ENCODE measurements at regions not wholly inside any gene's neighbourhood (a gene's known extent, or its start where the extent isn't known, plus 50 kb on each side); places are given as distances from the start of the nearest gene placed in this dataset.

DNA sequence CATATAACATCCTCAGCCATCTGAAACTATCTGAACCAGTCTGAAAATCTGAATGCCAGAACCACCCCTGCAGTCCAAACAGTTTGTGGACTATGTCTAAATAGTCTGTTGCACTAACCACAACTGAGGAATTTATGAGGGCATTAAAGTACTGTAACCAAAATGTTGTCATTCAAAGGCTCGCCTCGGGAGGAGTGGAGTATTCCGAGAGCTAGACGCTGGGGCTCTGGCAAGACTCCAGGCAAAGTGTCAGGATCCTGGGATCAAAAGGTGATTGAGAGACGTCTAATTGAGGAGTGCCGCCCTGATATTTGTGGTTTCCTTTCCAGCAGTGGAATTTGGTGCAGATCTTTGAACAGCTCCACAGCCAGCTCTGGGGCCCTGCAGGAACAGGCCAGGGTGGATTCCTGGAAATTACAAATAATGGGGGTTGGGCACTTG lies 142.9 kb upstream of the MYOCD start:
- Histone ChIP-seq H3K36me3 (replicated peaks) (no peaks in the 10 kb centered on the region), H3K4me3 (ENCODE audit: low read depth, low read length) (no peak overlapping the region), H3K27ac (no peak overlapping the region), H3K27me3 (replicated peaks) (no peaks in the 10 kb centered on the region)
- TF ChIP-seq, protein P1, sequence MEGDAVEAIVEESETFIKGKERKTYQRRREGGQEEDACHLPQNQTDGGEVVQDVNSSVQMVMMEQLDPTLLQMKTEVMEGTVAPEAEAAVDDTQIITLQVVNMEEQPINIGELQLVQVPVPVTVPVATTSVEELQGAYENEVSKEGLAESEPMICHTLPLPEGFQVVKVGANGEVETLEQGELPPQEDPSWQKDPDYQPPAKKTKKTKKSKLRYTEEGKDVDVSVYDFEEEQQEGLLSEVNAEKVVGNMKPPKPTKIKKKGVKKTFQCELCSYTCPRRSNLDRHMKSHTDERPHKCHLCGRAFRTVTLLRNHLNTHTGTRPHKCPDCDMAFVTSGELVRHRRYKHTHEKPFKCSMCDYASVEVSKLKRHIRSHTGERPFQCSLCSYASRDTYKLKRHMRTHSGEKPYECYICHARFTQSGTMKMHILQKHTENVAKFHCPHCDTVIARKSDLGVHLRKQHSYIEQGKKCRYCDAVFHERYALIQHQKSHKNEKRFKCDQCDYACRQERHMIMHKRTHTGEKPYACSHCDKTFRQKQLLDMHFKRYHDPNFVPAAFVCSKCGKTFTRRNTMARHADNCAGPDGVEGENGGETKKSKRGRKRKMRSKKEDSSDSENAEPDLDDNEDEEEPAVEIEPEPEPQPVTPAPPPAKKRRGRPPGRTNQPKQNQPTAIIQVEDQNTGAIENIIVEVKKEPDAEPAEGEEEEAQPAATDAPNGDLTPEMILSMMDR (IDR thresholded peaks at IDR 0.05; ENCODE audit: low read depth, low read length, missing control alignments), result no peak
- DNase-seq, result peak; percentile 73
- in situ Hi-C loops (cut with HindIII; ENCODE audit: low pct_ligation_motif_present, low sequenced_read_pairs), result no loop called here

DNA sequence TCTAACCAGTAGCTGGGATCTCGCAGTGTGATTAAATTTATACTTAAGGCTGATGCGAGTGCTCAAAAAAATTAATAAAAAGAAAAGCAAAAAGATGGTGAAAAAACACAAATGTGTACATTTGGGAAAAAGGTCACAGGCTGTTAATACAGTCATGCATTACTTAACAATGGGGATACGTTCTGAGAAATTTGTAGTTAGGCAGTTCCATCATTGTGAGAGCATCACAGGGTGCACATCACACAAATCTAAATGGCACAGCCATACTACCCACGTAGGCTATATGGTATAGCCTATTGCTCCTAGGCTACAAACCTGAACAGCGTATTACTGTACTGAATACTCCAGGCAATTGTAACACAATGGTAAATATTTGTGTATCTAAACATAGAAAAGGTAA lies 142.4 kb upstream of the MYOCD start:
- Histone ChIP-seq H3K4me3 (ENCODE audit: low read depth, low read length) (no peak overlapping the region), H3K36me3 (replicated peaks) (no peaks in the 10 kb centered on the region), H3K27ac (no peak overlapping the region), H3K27me3 (replicated peaks) (no peaks in the 10 kb centered on the region)
- DNase-seq, result no peak
- in situ Hi-C loops (cut with HindIII; ENCODE audit: low pct_ligation_motif_present, low sequenced_read_pairs), result no loop called here
- TF ChIP-seq, protein P1 (IDR thresholded peaks at IDR 0.05; ENCODE audit: low read depth, low read length, missing control alignments), result no peak

DNA sequence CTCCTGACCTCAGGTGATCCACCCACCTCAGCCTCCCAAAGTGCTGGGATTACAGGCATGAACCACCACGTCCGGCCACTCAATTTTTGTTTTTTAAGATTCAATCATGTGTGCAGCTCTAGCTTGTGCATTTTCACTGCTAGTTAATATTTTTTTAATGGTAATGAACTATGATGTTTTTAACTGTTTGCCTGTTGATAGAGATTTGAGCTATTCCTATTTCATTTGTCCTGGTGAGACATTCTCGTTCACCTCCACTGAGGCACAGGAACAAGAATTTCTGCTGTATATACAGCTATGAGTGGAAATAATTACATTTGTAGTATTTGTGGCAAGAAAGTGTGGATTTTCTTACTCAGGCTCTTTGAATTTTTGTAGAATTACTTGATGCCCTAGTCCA lies 137.7 kb upstream of the MYOCD start:
- DNase-seq, result no peak

DNA sequence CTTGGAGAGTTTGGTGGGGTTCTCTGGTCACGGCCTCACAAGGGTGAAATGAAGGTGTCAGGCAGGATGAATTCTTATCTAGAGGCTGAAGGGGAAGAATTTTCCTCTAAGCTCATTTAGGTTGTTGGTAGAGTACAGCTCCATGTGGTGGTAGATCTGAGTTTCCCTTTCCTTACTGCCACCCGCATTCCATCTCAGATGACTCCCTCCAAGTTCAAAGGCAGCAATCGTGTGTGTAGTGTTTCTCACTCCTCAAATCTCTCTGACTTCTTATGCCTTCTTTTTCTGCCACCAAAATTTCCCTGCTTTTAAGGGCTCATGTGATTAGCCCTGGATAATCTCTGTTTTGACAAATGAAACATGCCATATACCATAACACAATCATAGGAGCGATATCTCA lies 135.5 kb upstream of the MYOCD start:
- Histone ChIP-seq H3K4me3 (ENCODE audit: low read depth, low read length) (no peak overlapping the region), H3K27me3 (replicated peaks) (no peaks in the 10 kb centered on the region), H3K36me3 (replicated peaks) (no peaks in the 10 kb centered on the region), H3K27ac (no peak overlapping the region)
- in situ Hi-C loops (cut with HindIII; ENCODE audit: low pct_ligation_motif_present, low sequenced_read_pairs), result no loop called here
- TF ChIP-seq, protein P1 (IDR thresholded peaks at IDR 0.05; ENCODE audit: low read depth, low read length, missing control alignments), result no peak
- DNase-seq, result no peak

More for the DNA sequence above, 137.7 kb upstream of the MYOCD start:
- H3K27ac ChIP-seq, result no peak overlapping the region
- in situ Hi-C loops (cut with HindIII; ENCODE audit: low pct_ligation_motif_present, low sequenced_read_pairs), result no loop called here
- TF ChIP-seq, protein P1 (IDR thresholded peaks at IDR 0.05; ENCODE audit: low read depth, low read length, missing control alignments), result no peak
- H3K36me3 ChIP-seq (replicated peaks), result no peaks in the 10 kb centered on the region
- no peak overlapping the region for H3K4me3 ChIP-seq (ENCODE audit: low read depth, low read length)
- H3K27me3 ChIP-seq (replicated peaks), result no peaks in the 10 kb centered on the region

DNA sequence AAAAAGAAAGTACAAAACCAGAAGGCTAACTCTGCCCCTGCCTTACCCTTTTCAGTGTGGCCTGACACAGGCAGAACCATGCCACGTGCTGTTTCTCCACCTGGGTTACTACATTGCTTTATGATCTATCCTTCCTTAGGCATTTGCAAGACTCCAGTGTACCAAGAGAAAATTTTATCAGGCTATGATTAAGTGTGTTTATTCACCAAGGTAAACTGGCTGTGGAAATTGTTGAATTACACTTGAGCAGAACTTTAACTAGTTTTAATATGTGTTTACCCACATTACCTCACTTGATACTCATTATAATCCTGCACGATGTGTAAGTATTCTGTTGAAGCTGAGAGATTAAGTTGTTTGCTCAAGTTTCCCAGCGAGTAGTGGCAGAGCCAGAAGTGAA lies 129.7 kb upstream of the MYOCD start:
- no peak for DNase-seq
- Histone ChIP-seq H3K36me3 (replicated peaks) (no peaks in the 10 kb centered on the region), H3K4me3 (ENCODE audit: low read depth, low read length) (no peak overlapping the region), H3K27ac (no peak overlapping the region), H3K27me3 (replicated peaks) (no peaks in the 10 kb centered on the region)
- in situ Hi-C loops (cut with HindIII; ENCODE audit: low pct_ligation_motif_present, low sequenced_read_pairs), result no loop called here
- TF ChIP-seq, protein P1 (IDR thresholded peaks at IDR 0.05; ENCODE audit: low read depth, low read length, missing control alignments), result no peak

DNA sequence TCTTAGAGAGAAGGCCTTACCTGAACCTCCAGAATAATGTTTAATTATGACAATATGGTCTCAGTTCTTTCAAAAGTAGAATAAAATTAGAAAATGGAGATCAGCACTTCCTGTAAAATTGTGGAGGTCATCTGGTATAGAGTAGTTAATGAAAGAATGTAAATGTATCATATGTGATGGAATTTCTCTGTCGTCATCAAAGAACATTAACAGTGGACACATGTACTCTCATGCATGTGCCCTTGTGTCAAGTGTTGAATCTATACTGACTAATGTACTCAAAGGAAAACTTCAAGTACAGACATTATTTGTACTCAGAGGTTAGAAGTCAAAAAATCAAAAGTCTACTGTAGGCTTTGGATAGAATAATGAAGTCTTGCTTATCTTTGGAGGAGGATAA lies 129.2 kb upstream of the MYOCD start:
- Histone ChIP-seq H3K4me3 (ENCODE audit: low read depth, low read length) (no peak overlapping the region), H3K27me3 (replicated peaks) (no peaks in the 10 kb centered on the region), H3K27ac (no peak overlapping the region), H3K36me3 (replicated peaks) (no peaks in the 10 kb centered on the region)
- TF ChIP-seq, protein P1 (IDR thresholded peaks at IDR 0.05; ENCODE audit: low read depth, low read length, missing control alignments), result no peak
- no peak for DNase-seq
- in situ Hi-C loops (cut with HindIII; ENCODE audit: low pct_ligation_motif_present, low sequenced_read_pairs), result no loop called here
